ENCODE measurements at regions not wholly inside any gene's neighbourhood (a gene's known extent, or its start where the extent isn't known, plus 50 kb on each side); places are given as distances from the start of the nearest gene placed in this dataset.

DNA sequence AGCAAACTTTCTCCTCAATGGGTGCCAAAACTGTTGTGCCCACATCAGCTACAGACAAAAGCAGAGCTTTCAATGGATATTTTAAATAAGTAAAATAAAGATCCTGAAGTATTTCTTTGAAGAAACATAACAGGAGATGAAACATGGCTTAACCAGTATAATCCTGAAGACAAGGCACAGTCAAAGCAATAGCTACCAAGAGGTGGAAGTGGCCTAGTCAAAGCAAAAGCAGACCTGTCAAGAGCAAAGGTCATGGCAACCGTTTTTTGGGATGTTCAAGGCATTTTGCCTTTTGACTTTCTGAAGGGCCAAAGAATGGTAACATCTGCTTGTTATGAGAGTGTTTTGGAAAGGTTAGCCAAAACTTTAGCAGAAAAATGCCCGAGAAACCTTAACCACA lies 77.9 kb downstream of the ANXA1 start:
- TF ChIP-seq EZH2phosphoT487 (IDR thresholded peaks at IDR 0.05; ENCODE audit: borderline replicate concordance): no peak
- TF ChIP-seq, protein P1, sequence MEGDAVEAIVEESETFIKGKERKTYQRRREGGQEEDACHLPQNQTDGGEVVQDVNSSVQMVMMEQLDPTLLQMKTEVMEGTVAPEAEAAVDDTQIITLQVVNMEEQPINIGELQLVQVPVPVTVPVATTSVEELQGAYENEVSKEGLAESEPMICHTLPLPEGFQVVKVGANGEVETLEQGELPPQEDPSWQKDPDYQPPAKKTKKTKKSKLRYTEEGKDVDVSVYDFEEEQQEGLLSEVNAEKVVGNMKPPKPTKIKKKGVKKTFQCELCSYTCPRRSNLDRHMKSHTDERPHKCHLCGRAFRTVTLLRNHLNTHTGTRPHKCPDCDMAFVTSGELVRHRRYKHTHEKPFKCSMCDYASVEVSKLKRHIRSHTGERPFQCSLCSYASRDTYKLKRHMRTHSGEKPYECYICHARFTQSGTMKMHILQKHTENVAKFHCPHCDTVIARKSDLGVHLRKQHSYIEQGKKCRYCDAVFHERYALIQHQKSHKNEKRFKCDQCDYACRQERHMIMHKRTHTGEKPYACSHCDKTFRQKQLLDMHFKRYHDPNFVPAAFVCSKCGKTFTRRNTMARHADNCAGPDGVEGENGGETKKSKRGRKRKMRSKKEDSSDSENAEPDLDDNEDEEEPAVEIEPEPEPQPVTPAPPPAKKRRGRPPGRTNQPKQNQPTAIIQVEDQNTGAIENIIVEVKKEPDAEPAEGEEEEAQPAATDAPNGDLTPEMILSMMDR (conservative IDR thresholded peaks at IDR 0.05; ENCODE audit: low read length): no peak

All from Loucy (cell line).